ENCODE measurements at regions not wholly inside any gene's neighbourhood (a gene's known extent, or its start where the extent isn't known, plus 50 kb on each side); places are given as distances from the start of the nearest gene placed in this dataset.

DNA sequence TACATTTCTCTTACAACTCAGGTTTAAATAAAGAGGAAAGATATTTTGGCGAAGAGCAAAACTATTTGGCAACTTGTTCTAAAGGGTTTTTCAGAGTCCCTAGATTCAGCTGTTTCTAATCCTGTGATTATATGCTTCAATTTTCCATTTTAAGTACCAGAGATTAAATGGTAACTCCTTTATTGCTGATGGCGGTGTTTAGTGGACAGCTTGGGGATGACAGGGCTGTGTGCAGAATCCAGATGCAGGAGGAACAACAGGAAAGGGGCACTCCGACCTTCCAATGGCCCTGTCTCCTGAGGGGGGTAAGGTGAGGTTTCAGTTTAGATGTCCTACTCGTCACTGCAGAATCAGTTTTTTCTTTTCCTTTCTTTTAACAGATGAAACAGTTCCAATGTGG is 405.0 kb downstream of the PDCD6IP start:
- Mint-ChIP-seq H3K36me3 (ENCODE audit: insufficient read depth) (no peaks in the 10 kb centered on the region), H3K4me3 (no peak overlapping the region), H3K9me3 (no peaks in the 10 kb centered on the region), H3K27me3 (ENCODE audit: low read depth) (peaks cover 4% of the 10 kb centered on the region), H3K4me1 (ENCODE audit: low read depth) (no peaks in the 10 kb centered on the region)
- no peak for DNase-seq
- ATAC-seq, result no peak

DNA sequence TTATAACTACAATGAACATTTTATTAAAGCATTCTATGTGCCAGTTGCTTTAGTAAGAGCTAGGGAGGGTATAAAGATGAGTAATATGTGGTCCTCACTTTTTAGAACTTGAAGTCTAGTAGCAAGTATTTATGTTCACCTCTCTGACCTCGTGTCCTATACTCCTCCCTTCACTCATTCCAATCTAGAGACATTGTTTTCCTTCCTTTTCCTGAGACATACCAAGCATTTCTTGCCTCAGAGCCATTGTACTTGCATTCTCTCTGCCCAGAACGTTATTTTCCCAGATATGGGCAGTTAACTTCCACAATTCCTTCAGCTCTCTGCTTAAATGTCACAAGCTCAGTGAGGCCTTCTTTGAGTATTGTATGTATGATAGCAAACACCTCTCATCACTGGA is 408.6 kb downstream of the PDCD6IP start:
- peaks cover 4% of the 10 kb centered on the region for H3K27me3 Mint-ChIP-seq (ENCODE audit: low read depth)
- no peak overlapping the region for H3K4me3 Mint-ChIP-seq
- no peak for DNase-seq
- H3K36me3 Mint-ChIP-seq (ENCODE audit: insufficient read depth), result no peaks in the 10 kb centered on the region
- ATAC-seq, result no peak
- H3K9me3 Mint-ChIP-seq, result no peaks in the 10 kb centered on the region
- no peaks in the 10 kb centered on the region for H3K4me1 Mint-ChIP-seq (ENCODE audit: low read depth)

DNA sequence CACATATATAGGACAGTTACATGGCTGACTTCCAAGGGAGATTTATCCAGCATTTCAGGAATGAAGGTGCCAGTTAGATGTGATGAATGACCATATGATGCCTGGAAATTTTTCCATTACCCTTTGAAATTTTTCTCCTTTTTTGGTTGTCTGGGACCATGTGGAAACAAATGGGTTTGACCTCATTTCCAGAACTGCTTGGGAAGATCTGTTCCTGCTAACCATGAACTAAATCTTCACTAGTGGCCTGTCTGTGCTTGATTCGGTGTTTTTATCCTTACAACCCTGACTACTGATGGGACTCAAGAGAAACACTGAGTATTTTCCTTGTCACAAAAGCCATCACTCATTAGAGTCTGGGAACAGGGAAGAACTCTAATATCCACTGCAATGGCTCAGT is 409.4 kb downstream of the PDCD6IP start:
- no peaks in the 10 kb centered on the region for H3K36me3 Mint-ChIP-seq (ENCODE audit: insufficient read depth)
- no peak overlapping the region for H3K4me3 Mint-ChIP-seq
- H3K4me1 Mint-ChIP-seq (ENCODE audit: low read depth), result no peaks in the 10 kb centered on the region
- H3K27me3 Mint-ChIP-seq (ENCODE audit: low read depth), result peaks cover 4% of the 10 kb centered on the region
- ATAC-seq (no peak), DNase-seq (no peak)
- no peaks in the 10 kb centered on the region for H3K9me3 Mint-ChIP-seq

DNA sequence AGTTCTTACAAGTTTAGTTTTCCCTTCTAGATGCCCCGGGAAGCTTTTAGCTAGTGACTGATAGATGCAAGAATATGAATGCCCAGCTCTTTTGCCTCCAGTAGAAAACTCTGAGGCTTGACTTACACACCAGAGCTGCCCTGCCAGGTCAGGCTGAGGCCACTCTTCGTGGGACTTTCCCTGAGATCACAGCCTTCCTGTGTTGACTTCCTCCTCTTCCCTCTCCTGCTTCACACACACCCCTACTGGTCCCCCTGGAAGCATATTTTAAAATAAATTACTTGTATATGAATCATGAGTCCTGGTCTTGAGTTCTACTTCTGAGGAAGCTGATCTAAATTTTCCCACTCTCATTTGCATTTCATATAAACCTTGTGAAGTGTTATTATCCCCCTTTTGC is 413.7 kb downstream of the PDCD6IP start:
- Mint-ChIP-seq H3K4me1 (ENCODE audit: low read depth) (no peaks in the 10 kb centered on the region), H3K9me3 (no peaks in the 10 kb centered on the region), H3K4me3 (no peak overlapping the region), H3K36me3 (ENCODE audit: insufficient read depth) (no peaks in the 10 kb centered on the region), H3K27me3 (ENCODE audit: low read depth) (no peaks in the 10 kb centered on the region)
- no peak for DNase-seq
- ATAC-seq, result no peak

DNA sequence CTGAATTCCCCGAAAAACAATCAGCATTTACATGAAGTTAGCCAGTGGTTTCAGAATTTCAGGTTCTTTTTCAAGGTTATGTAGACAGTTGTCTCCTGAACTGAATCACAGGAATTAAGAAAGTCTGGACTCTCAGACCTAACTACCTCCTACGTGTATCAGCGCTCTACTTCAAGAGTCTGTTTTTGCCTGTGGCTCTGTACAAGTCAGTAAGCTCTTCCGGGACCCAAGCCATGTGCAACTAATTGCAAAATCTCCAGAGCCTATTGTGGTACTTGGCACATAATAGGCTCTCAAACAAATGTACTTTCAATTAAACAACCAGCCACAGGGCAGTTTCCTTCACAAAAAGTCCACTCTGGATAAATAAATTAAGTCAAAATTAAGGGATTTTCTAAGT is 414.2 kb downstream of the PDCD6IP start:
- no peaks in the 10 kb centered on the region for H3K36me3 Mint-ChIP-seq (ENCODE audit: insufficient read depth)
- no peak overlapping the region for H3K4me3 Mint-ChIP-seq
- DNase-seq, result no peak
- ATAC-seq, result no peak
- H3K4me1 Mint-ChIP-seq (ENCODE audit: low read depth), result no peaks in the 10 kb centered on the region
- no peaks in the 10 kb centered on the region for H3K27me3 Mint-ChIP-seq (ENCODE audit: low read depth)
- H3K9me3 Mint-ChIP-seq, result no peaks in the 10 kb centered on the region

DNA sequence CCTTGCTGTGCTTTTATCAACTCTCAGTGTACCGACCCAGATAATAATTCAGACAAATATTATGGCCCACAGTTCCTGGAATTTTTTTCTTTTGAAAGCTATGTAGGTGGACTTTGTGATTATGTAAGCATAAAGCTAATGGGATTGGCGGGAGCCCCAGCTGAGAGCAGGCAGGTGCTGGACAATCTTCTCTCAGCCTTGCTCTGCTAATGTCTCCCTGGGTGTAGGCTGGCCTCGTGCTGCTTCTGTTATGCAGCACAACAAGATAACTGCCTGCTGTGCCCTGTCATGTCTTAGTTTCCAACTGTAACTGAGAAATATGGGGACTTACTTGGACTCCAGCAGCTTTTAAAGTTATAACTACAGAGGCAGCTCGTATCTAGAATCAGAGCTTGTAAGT is 415.0 kb downstream of the PDCD6IP start:
- Mint-ChIP-seq H3K9me3 (no peaks in the 10 kb centered on the region), H3K4me3 (no peak overlapping the region), H3K36me3 (ENCODE audit: insufficient read depth) (no peaks in the 10 kb centered on the region), H3K4me1 (ENCODE audit: low read depth) (no peaks in the 10 kb centered on the region), H3K27me3 (ENCODE audit: low read depth) (no peaks in the 10 kb centered on the region)
- DNase-seq, result no peak
- ATAC-seq, result no peak

DNA sequence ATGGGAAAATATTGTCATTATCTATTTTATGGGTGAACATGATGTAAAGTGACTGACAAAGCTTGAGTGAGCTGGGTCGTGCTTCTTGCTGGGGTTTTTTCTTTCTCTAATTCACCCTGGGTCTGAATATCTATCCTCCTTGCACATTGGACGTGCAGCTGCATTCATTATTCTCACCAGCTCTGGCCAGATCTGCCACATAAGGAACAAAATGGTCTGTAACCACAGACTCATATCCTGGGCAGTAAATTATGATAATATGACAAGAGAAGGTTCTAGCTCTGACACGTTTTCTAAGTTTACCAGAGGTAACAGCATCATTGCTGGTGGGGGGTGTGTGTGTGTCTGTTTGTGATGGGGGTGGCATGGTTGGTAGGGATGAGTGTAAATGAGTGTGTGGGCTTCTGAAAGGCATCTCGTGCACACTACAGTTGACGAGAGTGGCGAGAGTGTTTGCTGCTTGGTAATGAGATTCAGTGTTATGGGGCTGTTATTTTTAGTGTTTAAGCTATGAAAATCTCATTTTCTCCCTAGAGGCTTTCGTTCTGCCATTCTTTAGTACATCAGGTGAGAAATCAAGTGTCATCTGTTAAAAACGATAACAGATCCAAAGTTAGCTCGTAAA is 418.4 kb downstream of the PDCD6IP start:
- no peaks in the 10 kb centered on the region for H3K27me3 Mint-ChIP-seq (ENCODE audit: low read depth)
- H3K36me3 Mint-ChIP-seq (ENCODE audit: insufficient read depth), result no peaks in the 10 kb centered on the region
- ATAC-seq (no peak), DNase-seq (no peak)
- no peak overlapping the region for H3K4me3 Mint-ChIP-seq
- no peaks in the 10 kb centered on the region for H3K9me3 Mint-ChIP-seq
- no peaks in the 10 kb centered on the region for H3K4me1 Mint-ChIP-seq (ENCODE audit: low read depth)

DNA sequence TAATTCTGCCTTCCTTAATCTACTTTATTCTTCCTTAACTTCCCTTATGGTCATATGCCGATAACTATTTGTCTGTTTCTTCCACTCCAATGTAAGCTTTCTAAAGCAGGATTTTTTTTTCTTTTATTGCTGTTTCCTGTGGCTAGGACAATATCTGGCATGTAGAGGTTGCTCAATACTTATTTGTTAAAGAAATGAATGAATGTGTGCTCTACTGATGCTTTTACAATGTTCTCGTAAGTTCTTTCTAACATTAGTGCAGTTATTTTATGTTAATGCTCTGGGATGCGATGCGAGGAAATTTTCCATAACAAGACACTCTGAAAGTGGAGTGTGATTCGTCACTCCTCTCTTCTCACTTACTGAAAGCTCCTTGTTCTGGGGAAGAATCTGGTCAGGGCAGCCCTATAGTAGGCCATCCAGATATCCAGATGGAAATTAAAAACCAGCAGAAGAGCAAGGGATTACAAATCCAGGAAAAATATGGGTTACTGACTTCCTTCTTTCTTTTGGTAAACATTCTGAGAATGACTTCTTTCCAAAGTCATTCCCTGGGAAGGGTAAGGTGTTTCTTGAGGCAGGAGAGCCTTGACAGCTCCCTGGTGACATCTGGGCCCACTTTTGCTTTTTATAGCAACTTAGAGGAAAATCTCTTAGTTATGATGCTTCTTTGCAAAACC is 420.4 kb downstream of the PDCD6IP start:
- Mint-ChIP-seq H3K9me3 (no peaks in the 10 kb centered on the region), H3K4me3 (no peak overlapping the region), H3K36me3 (ENCODE audit: insufficient read depth) (no peaks in the 10 kb centered on the region), H3K4me1 (ENCODE audit: low read depth) (no peaks in the 10 kb centered on the region), H3K27me3 (ENCODE audit: low read depth) (no peaks in the 10 kb centered on the region)
- ATAC-seq (no peak), DNase-seq (no peak)

DNA sequence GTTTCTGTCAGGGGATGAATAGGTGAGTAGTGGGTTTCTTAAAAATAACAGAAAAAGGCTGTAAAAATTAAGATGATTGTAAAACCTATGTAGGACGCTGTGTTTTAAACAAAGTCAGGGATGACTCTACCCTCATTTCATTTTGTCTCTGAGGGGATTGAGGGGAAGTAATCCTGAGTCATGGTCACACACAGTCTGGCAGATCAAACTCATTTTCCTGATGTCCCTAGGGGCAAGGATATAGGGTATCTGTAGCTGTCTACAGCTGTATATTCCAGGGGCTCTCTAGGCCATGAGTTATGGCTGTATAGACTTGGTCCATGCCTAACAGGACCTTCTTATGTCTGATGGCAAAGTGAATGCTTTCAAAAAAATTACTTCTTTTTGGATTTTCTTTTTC is 421.1 kb downstream of the PDCD6IP start:
- ATAC-seq (no peak), DNase-seq (no peak)
- Mint-ChIP-seq H3K36me3 (ENCODE audit: insufficient read depth) (no peaks in the 10 kb centered on the region), H3K4me3 (no peak overlapping the region), H3K9me3 (no peaks in the 10 kb centered on the region), H3K4me1 (ENCODE audit: low read depth) (no peaks in the 10 kb centered on the region), H3K27me3 (ENCODE audit: low read depth) (no peaks in the 10 kb centered on the region)

DNA sequence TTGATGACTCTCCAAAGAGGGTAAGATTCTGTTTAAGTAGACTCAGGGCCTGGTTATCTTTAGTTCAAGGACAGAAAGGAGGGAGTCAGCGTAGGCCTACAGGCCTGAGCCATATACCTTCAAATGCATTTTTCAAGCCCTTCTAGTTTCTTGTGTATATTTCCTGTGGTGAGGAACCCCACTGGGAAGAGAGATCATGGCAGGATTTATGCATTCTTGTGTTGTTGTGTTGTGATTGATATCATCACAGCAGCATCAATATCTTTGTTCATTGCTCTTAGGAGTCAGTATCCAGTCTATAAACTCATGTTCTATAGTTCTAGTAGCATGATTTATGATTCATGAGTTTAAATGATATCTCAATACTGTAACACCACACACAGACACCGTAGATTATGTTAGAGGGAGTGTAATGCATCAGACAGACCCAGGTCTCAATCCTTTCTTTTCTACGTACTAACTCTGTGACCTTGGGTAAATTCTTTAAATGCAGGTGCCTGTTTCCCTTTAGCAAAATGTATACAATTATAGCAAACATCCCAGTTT is 427.5 kb downstream of the PDCD6IP start:
- no peaks in the 10 kb centered on the region for H3K36me3 Mint-ChIP-seq (ENCODE audit: insufficient read depth)
- no peaks in the 10 kb centered on the region for H3K9me3 Mint-ChIP-seq
- no peaks in the 10 kb centered on the region for H3K4me1 Mint-ChIP-seq (ENCODE audit: low read depth)
- no peak for ATAC-seq
- no peak overlapping the region for H3K4me3 Mint-ChIP-seq
- no peak for DNase-seq
- no peaks in the 10 kb centered on the region for H3K27me3 Mint-ChIP-seq (ENCODE audit: low read depth)

DNA sequence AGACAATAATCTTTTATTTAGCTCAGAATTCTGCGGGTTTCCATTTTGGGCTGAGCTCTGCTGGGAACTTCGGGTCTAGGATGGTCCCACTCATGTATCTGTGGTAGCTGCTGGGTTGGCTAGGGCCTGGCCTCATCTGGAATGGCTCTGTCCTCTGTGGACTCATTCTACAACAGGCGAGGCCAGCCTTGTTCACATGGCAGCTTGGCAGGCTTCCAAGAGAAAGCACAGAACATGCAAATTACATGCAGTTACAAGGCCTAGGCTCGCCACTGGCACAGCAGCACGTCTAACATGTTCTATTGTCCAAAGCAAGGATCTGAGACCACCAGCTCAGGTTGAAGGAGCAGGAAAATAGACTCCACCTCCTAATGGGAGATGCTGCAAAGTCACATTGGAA is 431.4 kb downstream of the PDCD6IP start:
- Mint-ChIP-seq H3K27me3 (ENCODE audit: low read depth) (no peaks in the 10 kb centered on the region), H3K9me3 (no peaks in the 10 kb centered on the region), H3K36me3 (ENCODE audit: insufficient read depth) (no peaks in the 10 kb centered on the region), H3K4me3 (no peak overlapping the region), H3K4me1 (ENCODE audit: low read depth) (no peaks in the 10 kb centered on the region)
- DNase-seq (no peak), ATAC-seq (no peak)

DNA sequence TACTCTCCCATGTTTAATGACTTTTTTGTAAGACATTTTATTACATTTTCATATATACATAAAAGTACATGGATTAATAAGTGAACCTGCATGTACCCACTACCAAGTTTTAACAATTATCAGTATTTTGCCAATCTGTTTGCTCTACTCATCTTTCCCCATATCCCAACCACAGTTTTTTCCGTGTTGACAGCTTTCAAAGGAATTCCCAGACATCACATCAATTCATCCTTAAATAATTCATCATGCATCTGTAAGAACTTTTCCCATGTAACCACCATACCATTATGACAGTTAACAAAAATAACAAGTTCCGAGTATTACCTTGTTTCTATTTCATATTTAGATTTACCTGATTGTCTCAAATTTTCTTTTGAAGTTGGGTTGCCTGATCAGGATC is 436.7 kb downstream of the PDCD6IP start:
- H3K36me3 Mint-ChIP-seq (ENCODE audit: insufficient read depth), result no peaks in the 10 kb centered on the region
- H3K9me3 Mint-ChIP-seq, result no peaks in the 10 kb centered on the region
- no peak overlapping the region for H3K4me3 Mint-ChIP-seq
- ATAC-seq (no peak), DNase-seq (no peak)
- H3K27me3 Mint-ChIP-seq (ENCODE audit: low read depth), result no peaks in the 10 kb centered on the region
- H3K4me1 Mint-ChIP-seq (ENCODE audit: low read depth), result no peaks in the 10 kb centered on the region

DNA sequence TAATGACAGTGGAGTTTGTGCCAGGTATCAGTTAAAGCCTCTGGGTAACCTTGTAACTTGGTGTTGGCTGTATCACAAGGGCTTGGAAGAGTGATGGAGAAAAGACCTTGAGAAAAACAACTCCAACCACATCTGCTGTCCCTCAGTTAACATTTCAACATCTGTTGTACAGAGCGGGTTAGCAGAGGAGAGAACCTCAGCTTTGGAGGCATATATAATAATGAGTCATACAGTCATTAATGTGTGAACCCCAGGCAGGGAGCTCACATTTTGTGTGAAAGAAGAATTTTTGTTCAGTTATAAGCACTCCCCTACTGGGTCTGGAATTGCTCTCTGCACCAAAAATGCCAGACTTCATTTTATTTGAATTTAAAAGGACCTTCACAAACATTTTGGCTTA is 439.5 kb downstream of the PDCD6IP start:
- no peak overlapping the region for H3K4me3 Mint-ChIP-seq
- no peaks in the 10 kb centered on the region for H3K36me3 Mint-ChIP-seq (ENCODE audit: insufficient read depth)
- DNase-seq, result no peak
- H3K9me3 Mint-ChIP-seq, result no peaks in the 10 kb centered on the region
- no peak for ATAC-seq
- no peaks in the 10 kb centered on the region for H3K27me3 Mint-ChIP-seq (ENCODE audit: low read depth)
- no peaks in the 10 kb centered on the region for H3K4me1 Mint-ChIP-seq (ENCODE audit: low read depth)

DNA sequence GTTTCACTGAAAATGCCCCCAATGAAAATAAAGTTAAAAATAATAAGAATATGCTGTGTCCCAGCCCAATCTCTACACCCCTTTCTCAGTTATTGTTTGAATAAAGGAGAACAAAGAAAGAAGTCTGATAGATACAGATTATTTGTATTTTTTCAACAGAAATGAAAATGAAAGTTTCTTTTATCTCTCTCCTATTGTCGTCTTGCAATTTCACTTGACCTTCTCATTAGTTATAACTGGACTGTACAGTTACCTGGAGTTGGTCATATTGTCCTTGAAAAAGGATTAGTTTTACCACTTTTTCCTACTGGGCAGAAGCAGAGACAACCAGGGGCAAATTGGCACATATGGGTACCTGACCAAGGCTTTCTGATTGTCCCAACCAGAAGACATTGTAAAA is 440.0 kb downstream of the PDCD6IP start:
- Mint-ChIP-seq H3K4me3 (no peak overlapping the region), H3K4me1 (ENCODE audit: low read depth) (no peaks in the 10 kb centered on the region), H3K27me3 (ENCODE audit: low read depth) (no peaks in the 10 kb centered on the region), H3K36me3 (ENCODE audit: insufficient read depth) (no peaks in the 10 kb centered on the region), H3K9me3 (no peaks in the 10 kb centered on the region)
- no peak for ATAC-seq
- no peak for DNase-seq

DNA sequence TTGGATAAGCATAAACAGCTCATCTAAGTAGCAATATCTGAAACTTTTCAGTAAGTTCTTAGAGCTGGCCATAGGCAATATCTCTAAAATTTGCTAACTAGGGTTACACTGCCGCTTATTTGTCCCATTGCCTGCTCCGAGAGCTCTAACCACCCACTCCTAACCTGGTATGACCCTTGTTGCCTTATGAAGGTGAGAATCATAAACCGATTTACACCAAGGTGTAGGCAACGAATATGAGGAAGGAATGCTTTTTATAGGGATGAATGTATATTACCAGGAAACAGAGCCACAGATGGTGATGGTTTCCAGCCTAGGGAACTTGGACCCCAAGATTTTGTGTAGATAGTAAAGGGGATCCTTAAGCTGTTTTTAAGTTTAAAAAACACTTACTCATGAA is 440.9 kb downstream of the PDCD6IP start:
- Mint-ChIP-seq H3K4me3 (no peak overlapping the region), H3K27me3 (ENCODE audit: low read depth) (no peaks in the 10 kb centered on the region), H3K4me1 (ENCODE audit: low read depth) (no peaks in the 10 kb centered on the region), H3K9me3 (no peaks in the 10 kb centered on the region), H3K36me3 (ENCODE audit: insufficient read depth) (no peaks in the 10 kb centered on the region)
- ATAC-seq (no peak), DNase-seq (no peak)
